Gastrocnemius medialis (tissue), 4 donors: ENCODE measurements at regions not wholly inside any gene's neighbourhood (a gene's known extent, or its start where the extent isn't known, plus 50 kb on each side); places are given as distances from the start of the nearest gene placed in this dataset.
"Not testable (repeated sequence)": the region's sequence is repeated elsewhere in the genome, so short reads cannot be mapped to it uniquely, and the experiment has no call there.

Experiments used
- ATAC-seq, 2 donors: fragments of 150-250 bp; one replicate each; pipeline ENCODE4 v1.9.1; 2016
- DNase-seq, 2 donors: peaks; one replicate each; pipeline ENCODE4 v3.0.0-alpha.2; 2019
- H3K27ac ChIP-seq, 4 donors: fragments of 200-600 bp; sonication (generic); 1 replicate in 1 of 4; 2 replicates in 3 of 4; pipeline ENCODE4 v1.5.1; 2016 to 2018; ENCODE audit warnings: mild to moderate bottlenecking in 2 of 4, moderate library complexity in 1 of 4
- H3K27me3 ChIP-seq, 3 donors: fragments of 200-600 bp; sonication (generic) in 2 of 3; 1 replicate in 1 of 3; 2 replicates in 2 of 3; pipeline versions ENCODE4 v1.5.1 to v1.6.0; 2016 to 2019; ENCODE audit warnings: mild to moderate bottlenecking in 1 of 3, moderate library complexity in 1 of 3
- H3K36me3 ChIP-seq, 2 donors: fragments of 200-600 bp; sonication (generic) in 1 of 2; one replicate each; pipeline ENCODE4 v1.5.1; 2017 to 2018
- H3K4me1 ChIP-seq, 2 donors: fragments of 200-600 bp; sonication (generic) in 1 of 2; one replicate each; pipeline ENCODE4 v1.5.1; 2016 to 2017; ENCODE audit warnings: mild to moderate bottlenecking in 2 of 2
- H3K4me3 ChIP-seq, 4 donors: fragments of 200-600 bp; sonication (generic) in 3 of 4; 1 replicate in 1 of 4; 2 replicates in 3 of 4; pipeline ENCODE4 v1.5.1; 2016 to 2019; ENCODE audit warnings: mild to moderate bottlenecking in 2 of 4
- H3K9me3 ChIP-seq, 3 donors: fragments of 200-600 bp; sonication (generic) in 2 of 3; 1 replicate in 1 of 3; 2 replicates in 2 of 3; pipeline ENCODE4 v1.5.1; 2016 to 2019
- CTCF ChIP-seq, 5 experiments: fragments of 450-650 bp in 3 of 5; fragments of 200-600 bp in 2 of 5; sonication (generic) in 2 of 5; IDR thresholded peaks in 4 of 5; conservative IDR thresholded peaks in 1 of 5; 1 replicate in 4 of 5; 2 replicates in 1 of 5; pipeline ENCODE4 v1.5.1; 2016 to 2019; ENCODE audit warnings: antibody characterized with exemption in 5 of 5, mild to moderate bottlenecking in 3 of 5, moderate library complexity in 3 of 5
- POLR2A ChIP-seq, 2 donors: fragments of 450-650 bp; IDR thresholded peaks; one replicate each; pipeline ENCODE4 v1.6.1; 2017; ENCODE audit warnings: antibody characterized with exemption in 2 of 2, mild to moderate bottlenecking in 2 of 2, moderate library complexity in 2 of 2
- in situ Hi-C, 4 donors: fragments of 200-750 bp; cut with MboI; loops; one replicate each; pipeline versions ENCODE4 v1.15.0 to v1.8.0; 2017; ENCODE audit warnings: low sequenced_read_pairs in 4 of 4
- intact Hi-C: fragments of 100-400 bp; cut with DNase I; formaldehyde crosslinking; loops from one replicate; pipeline ENCODE4 v1.15.1; 2023; ENCODE audit warnings: low total_unique reads

- ATAC-seq (no peak), DNase-seq (no peak)
- H3K4me3 ChIP-seq: no peak overlapping the region
- no peak overlapping the region for H3K27ac ChIP-seq
- in situ Hi-C loops: no loop called here
- no peaks in the 10 kb centered on the region for H3K9me3 ChIP-seq
- H3K4me1 ChIP-seq: no peaks in the 10 kb centered on the region
- TF ChIP-seq POLR2A (IDR thresholded peaks at IDR 0.05) (no peak), CTCF (IDR thresholded peaks at IDR 0.05 in 4 of 5, conservative IDR thresholded peaks at IDR 0.05 in 1 of 5) (no peak)
- intact Hi-C loops: no loop called here
- no peaks in the 10 kb centered on the region for H3K36me3 ChIP-seq
- H3K27me3 ChIP-seq: no peaks in the 10 kb centered on the region
Observed at GRCh38 chr6:85285934-85286333, 163.9 kb upstream of the NT5E start.

DNA sequence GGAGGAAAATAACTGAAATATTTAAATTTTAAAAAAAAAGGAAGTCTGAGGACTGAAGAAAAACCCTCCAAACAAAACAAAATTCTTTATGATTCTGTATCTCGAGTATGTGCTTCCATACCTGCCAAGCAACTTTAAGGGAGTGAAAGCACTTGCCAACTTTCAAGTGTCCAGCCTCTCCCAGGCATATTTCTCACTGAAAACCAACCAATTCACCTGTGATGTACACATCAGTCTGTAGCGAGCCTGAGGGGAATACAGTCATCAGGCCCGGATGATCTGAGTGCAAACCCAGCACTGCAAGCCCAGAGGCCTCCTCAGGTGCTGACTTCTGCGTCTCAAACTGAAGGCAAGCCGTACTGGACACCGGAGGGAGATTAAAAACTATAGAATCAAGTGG is 164.8 kb upstream of the NT5E start:
- Histone ChIP-seq H3K4me3 (no peak overlapping the region), H3K27ac (no peak overlapping the region), H3K27me3 (no peaks in the 10 kb centered on the region), H3K36me3 (no peaks in the 10 kb centered on the region), H3K4me1 (no peaks in the 10 kb centered on the region), H3K9me3 (no peaks in the 10 kb centered on the region)
- TF ChIP-seq POLR2A (IDR thresholded peaks at IDR 0.05) (no peak), CTCF (IDR thresholded peaks at IDR 0.05 in 4 of 5, conservative IDR thresholded peaks at IDR 0.05 in 1 of 5) (no peak)
- DNase-seq: no peak
- in situ Hi-C loops: no loop called here
- intact Hi-C loops: no loop called here
- ATAC-seq: no peak

GRCh38 chr6:85283436-85283835 is 166.4 kb upstream of the NT5E start:
- intact Hi-C loops: no loop called here
- Histone ChIP-seq H3K27ac (no peak overlapping the region), H3K36me3 (no peaks in the 10 kb centered on the region), H3K4me1 (no peaks in the 10 kb centered on the region), H3K4me3 (no peak overlapping the region), H3K9me3 (no peaks in the 10 kb centered on the region), H3K27me3 (no peaks in the 10 kb centered on the region)
- in situ Hi-C loops: no loop called here
- TF ChIP-seq CTCF (IDR thresholded peaks at IDR 0.05 in 4 of 5, conservative IDR thresholded peaks at IDR 0.05 in 1 of 5) (no peak), POLR2A (IDR thresholded peaks at IDR 0.05) (no peak)
- DNase-seq (no peak), ATAC-seq (no peak)

- no peaks in the 10 kb centered on the region for H3K36me3 ChIP-seq
- ATAC-seq: no peak
- DNase-seq: no peak
- no peaks in the 10 kb centered on the region for H3K4me1 ChIP-seq
- TF ChIP-seq CTCF (IDR thresholded peaks at IDR 0.05 in 4 of 5, conservative IDR thresholded peaks at IDR 0.05 in 1 of 5): no peak
- no peaks in the 10 kb centered on the region for H3K27me3 ChIP-seq
- intact Hi-C loops (no loop called here), in situ Hi-C loops (no loop called here)
- no peaks in the 10 kb centered on the region for H3K9me3 ChIP-seq
- H3K27ac ChIP-seq: no peak overlapping the region
- H3K4me3 ChIP-seq: no peak overlapping the region
Observed at GRCh38 chr6:85278466-85279035, 171.3 kb upstream of the NT5E start.

GRCh38 chr6:85276026-85276425 is 173.9 kb upstream of the NT5E start:
- ATAC-seq, H3K9me3 ChIP-seq, intact Hi-C loops, in situ Hi-C loops, H3K36me3 ChIP-seq, H3K27ac ChIP-seq, DNase-seq, H3K4me1 ChIP-seq, H3K4me3 ChIP-seq, H3K27me3 ChIP-seq: not testable (repeated sequence)
